Activated CD8-positive, alpha-beta T cell treated with anti-CD3 and anti-CD28 coated beads, Interleukin-2, amount 10 ng/mL, durations not matched to agents 7 days and 5 days (primary cell): ENCODE measurements at regions not wholly inside any gene's neighbourhood (a gene's known extent, or its start where the extent isn't known, plus 50 kb on each side); places are given as distances from the start of the nearest gene placed in this dataset.
"Not testable (repeated sequence)": the region's sequence is repeated elsewhere in the genome, so short reads cannot be mapped to it uniquely, and the experiment has no call there.

Experiments used
- ATAC-seq: fragments of 150-1000 bp; cut with Tn5 transposase; one replicate; pipeline ENCODE4 v1.10.0; 2021; ENCODE audit warnings: moderate library complexity
- CTCF ChIA-PET: fragments of 350-600 bp; sonication (Branson Sonifier 250); formaldehyde crosslinking; loops from one replicate; lab custom pipeline; 2021; ENCODE audit warnings: antibody characterized with exemption; lab: Charles Lee
- POLR2A ChIA-PET: fragments of 350-600 bp; sonication (Branson Sonifier 250); formaldehyde crosslinking; loops from one replicate; lab custom pipeline; 2021; ENCODE audit warnings: antibody characterized with exemption; lab: Charles Lee
- DNase-seq: peaks from one replicate; pipeline ENCODE4 v3.0.0-alpha.2; 2020
- H3K27ac Mint-ChIP-seq: one replicate; pipeline ENCODE4 v1.8.0; 2021; ENCODE audit warnings: mild to moderate bottlenecking, mixed read lengths
- H3K27me3 Mint-ChIP-seq: one replicate; pipeline ENCODE4 v1.8.0; 2021; ENCODE audit warnings: low read depth, mixed read lengths
- H3K36me3 Mint-ChIP-seq: one replicate; pipeline ENCODE4 v1.8.0; 2021; ENCODE audit warnings: low read depth, mixed read lengths
- H3K4me1 Mint-ChIP-seq: one replicate; pipeline ENCODE4 v1.8.0; 2021; ENCODE audit warnings: low read depth, mixed read lengths
- H3K4me3 Mint-ChIP-seq: one replicate; pipeline ENCODE4 v1.8.0; 2021; ENCODE audit warnings: mild to moderate bottlenecking, mixed read lengths
- H3K9me3 Mint-ChIP-seq: one replicate; pipeline ENCODE4 v1.8.0; 2022; ENCODE audit warnings: mixed read lengths; ENCODE audit not compliant: insufficient read depth

- CTCF ChIA-PET = interaction anchor here (2.0 kb wide), 1 partner anchor 14 kb away, joined by 6 read pairs; no protein-coding TSS in a partner anchor
- Mint-ChIP-seq H3K27ac (no peak overlapping the region), H3K4me1 (no peaks in the 10 kb centered on the region), H3K9me3 (no peaks in the 10 kb centered on the region), H3K36me3 (no peaks in the 10 kb centered on the region), H3K4me3 (no peak overlapping the region), H3K27me3 (peaks cover 4% of the 10 kb centered on the region)
- POLR2A ChIA-PET = no interaction called here
- ATAC-seq = no peak
- no peak for DNase-seq
These were observed 114.9 kb upstream of the ARX start for GRCh38 chrX:25130619-25131018.

- no peak for DNase-seq
- ChIA-PET POLR2A (no interaction called here), CTCF (no interaction called here)
- no peak for ATAC-seq
- no peaks in the 10 kb centered on the region for H3K9me3 Mint-ChIP-seq
- no peaks in the 10 kb centered on the region for H3K36me3 Mint-ChIP-seq
- no peaks in the 10 kb centered on the region for H3K27me3 Mint-ChIP-seq
- no peak overlapping the region for H3K27ac Mint-ChIP-seq
- H3K4me3 Mint-ChIP-seq = no peak overlapping the region
- H3K4me1 Mint-ChIP-seq = no peaks in the 10 kb centered on the region
These were observed 109.7 kb upstream of the ARX start for GRCh38 chrX:25125483-25125882.

GRCh38 chrX:25124391-25124790 lies 108.6 kb upstream of the ARX start:
- Mint-ChIP-seq H3K4me3 (no peak overlapping the region), H3K36me3 (no peaks in the 10 kb centered on the region), H3K27ac (no peak overlapping the region), H3K4me1 (no peaks in the 10 kb centered on the region), H3K9me3 (no peaks in the 10 kb centered on the region), H3K27me3 (no peaks in the 10 kb centered on the region)
- ChIA-PET CTCF (no interaction called here), POLR2A (no interaction called here)
- ATAC-seq (no peak), DNase-seq (no peak)

- H3K36me3 Mint-ChIP-seq = no peaks in the 10 kb centered on the region
- DNase-seq = no peak
- ChIA-PET CTCF (no interaction called here), POLR2A (no interaction called here)
- H3K9me3 Mint-ChIP-seq = no peaks in the 10 kb centered on the region
- no peak overlapping the region for H3K4me3 Mint-ChIP-seq
- H3K27ac Mint-ChIP-seq = no peak overlapping the region
- H3K27me3 Mint-ChIP-seq = no peaks in the 10 kb centered on the region
- no peak for ATAC-seq
- no peaks in the 10 kb centered on the region for H3K4me1 Mint-ChIP-seq
These were observed 96.4 kb upstream of the ARX start for GRCh38 chrX:25112156-25112555.

GRCh38 chrX:25108481-25108880 lies 92.7 kb upstream of the ARX start:
- Mint-ChIP-seq H3K4me1 (no peaks in the 10 kb centered on the region), H3K36me3 (no peaks in the 10 kb centered on the region), H3K27me3 (no peaks in the 10 kb centered on the region), H3K4me3 (no peak overlapping the region), H3K9me3 (no peaks in the 10 kb centered on the region), H3K27ac (no peak overlapping the region)
- ATAC-seq = no peak
- ChIA-PET CTCF (no interaction called here), POLR2A (interaction anchor here (0.6 kb wide), 1 partner anchor 102 kb away, joined by 3 read pairs; no protein-coding TSS in a partner anchor)
- DNase-seq = no peak

- no peak overlapping the region for H3K27ac Mint-ChIP-seq
- POLR2A ChIA-PET = no interaction called here
- H3K36me3 Mint-ChIP-seq = no peaks in the 10 kb centered on the region
- H3K4me3 Mint-ChIP-seq = no peak overlapping the region
- DNase-seq = no peak
- CTCF ChIA-PET = no interaction called here
- no peaks in the 10 kb centered on the region for H3K4me1 Mint-ChIP-seq
- H3K27me3 Mint-ChIP-seq = no peaks in the 10 kb centered on the region
- no peaks in the 10 kb centered on the region for H3K9me3 Mint-ChIP-seq
- no peak for ATAC-seq
These were observed 89.5 kb upstream of the ARX start for GRCh38 chrX:25105221-25105620.

- Mint-ChIP-seq H3K27ac (no peak overlapping the region), H3K9me3 (no peaks in the 10 kb centered on the region), H3K4me1 (no peaks in the 10 kb centered on the region), H3K4me3 (no peak overlapping the region), H3K27me3 (peaks cover 6% of the 10 kb centered on the region), H3K36me3 (no peaks in the 10 kb centered on the region)
- DNase-seq (no peak), ATAC-seq (no peak)
- ChIA-PET CTCF (no interaction called here), POLR2A (interaction anchor here (0.7 kb wide), 1 partner anchor 1128 kb away, joined by 3 read pairs; no protein-coding TSS in a partner anchor)
These were observed 80.8 kb upstream of the ARX start for GRCh38 chrX:25096522-25097045.

GRCh38 chrX:25091152-25091551 lies 75.4 kb upstream of the ARX start:
- ATAC-seq, H3K27me3 Mint-ChIP-seq, H3K36me3 Mint-ChIP-seq, CTCF ChIA-PET, POLR2A ChIA-PET, DNase-seq, H3K4me3 Mint-ChIP-seq, H3K27ac Mint-ChIP-seq, H3K4me1 Mint-ChIP-seq, H3K9me3 Mint-ChIP-seq: not testable (repeated sequence)

GRCh38 chrX:25084446-25084845 lies 68.7 kb upstream of the ARX start:
- H3K4me1 Mint-ChIP-seq = no peaks in the 10 kb centered on the region
- no peaks in the 10 kb centered on the region for H3K36me3 Mint-ChIP-seq
- POLR2A ChIA-PET = no interaction called here
- H3K4me3 Mint-ChIP-seq = no peak overlapping the region
- H3K27ac Mint-ChIP-seq = no peak overlapping the region
- CTCF ChIA-PET = no interaction called here
- H3K9me3 Mint-ChIP-seq = no peaks in the 10 kb centered on the region
- DNase-seq = no peak
- no peak for ATAC-seq
- no peaks in the 10 kb centered on the region for H3K27me3 Mint-ChIP-seq

- POLR2A ChIA-PET = no interaction called here
- no peak for ATAC-seq
- no peaks in the 10 kb centered on the region for H3K9me3 Mint-ChIP-seq
- H3K27me3 Mint-ChIP-seq = no peaks in the 10 kb centered on the region
- DNase-seq = no peak
- no peak overlapping the region for H3K27ac Mint-ChIP-seq
- H3K36me3 Mint-ChIP-seq = no peaks in the 10 kb centered on the region
- no peak overlapping the region for H3K4me3 Mint-ChIP-seq
- no peaks in the 10 kb centered on the region for H3K4me1 Mint-ChIP-seq
- CTCF ChIA-PET = no interaction called here
These were observed 67.9 kb upstream of the ARX start for GRCh38 chrX:25083661-25084060.

- Mint-ChIP-seq H3K27ac (no peak overlapping the region), H3K4me1 (no peaks in the 10 kb centered on the region), H3K27me3 (peaks cover 5% of the 10 kb centered on the region), H3K36me3 (no peaks in the 10 kb centered on the region), H3K4me3 (no peak overlapping the region), H3K9me3 (no peaks in the 10 kb centered on the region)
- POLR2A ChIA-PET = no interaction called here
- ATAC-seq (no peak), DNase-seq (no peak)
- CTCF ChIA-PET = no interaction called here
These were observed 63.3 kb upstream of the ARX start for GRCh38 chrX:25079020-25079419.

- Mint-ChIP-seq H3K27me3 (peaks cover 5% of the 10 kb centered on the region), H3K36me3 (no peaks in the 10 kb centered on the region), H3K9me3 (no peaks in the 10 kb centered on the region), H3K4me1 (no peaks in the 10 kb centered on the region), H3K27ac (no peak overlapping the region), H3K4me3 (no peak overlapping the region)
- ChIA-PET CTCF (no interaction called here), POLR2A (no interaction called here)
- no peak for DNase-seq
- ATAC-seq = no peak
These were observed 61.3 kb upstream of the ARX start for GRCh38 chrX:25076941-25077500.

GRCh38 chrX:25072247-25072646 lies 56.5 kb upstream of the ARX start:
- Mint-ChIP-seq H3K27ac (no peak overlapping the region), H3K4me1 (peaks cover 8% of the 10 kb centered on the region), H3K36me3 (no peaks in the 10 kb centered on the region), H3K27me3 (peaks cover 3% of the 10 kb centered on the region), H3K9me3 (no peaks in the 10 kb centered on the region), H3K4me3 (no peak overlapping the region)
- ATAC-seq (no peak), DNase-seq (no peak)
- ChIA-PET POLR2A (no interaction called here), CTCF (no interaction called here)
